ENCODE measurements at regions not wholly inside any gene's neighbourhood (a gene's known extent, or its start where the extent isn't known, plus 50 kb on each side); places are given as distances from the start of the nearest gene placed in this dataset.
"Not testable (repeated sequence)": the region's sequence is repeated elsewhere in the genome, so short reads cannot be mapped to it uniquely, and the experiment has no call there.

GRCh38 chr13:70249332-70250064 lies 141.2 kb upstream of the KLHL1 start:
- DNase-seq (ENCODE audit: low read depth) = peak; percentile 84
- TF ChIP-seq CTCF (IDR thresholded peaks at IDR 0.05; ENCODE audit: insufficient read depth, low read length, poor library complexity, severe bottlenecking) = no peak

DNA sequence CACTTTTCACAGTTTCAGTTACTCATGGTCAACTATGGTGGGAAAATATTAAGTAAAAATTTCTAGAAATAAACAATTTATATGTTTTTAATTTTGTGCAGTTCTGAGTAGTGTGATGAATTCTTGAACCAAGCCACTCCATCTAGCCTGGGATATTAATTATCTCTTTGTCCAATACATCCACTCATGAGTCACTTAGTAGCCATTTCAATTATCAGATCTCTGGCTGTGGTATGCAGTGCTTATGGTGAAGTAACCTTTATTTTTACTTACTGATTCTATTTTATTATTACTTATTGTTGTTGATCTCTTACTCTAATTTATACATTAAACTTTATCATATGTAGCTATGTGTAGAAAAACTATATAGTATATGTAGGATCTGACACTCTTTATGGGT lies 128.9 kb upstream of the KLHL1 start:
- Histone ChIP-seq H3K36me3 (ENCODE audit: control insufficient read depth, insufficient read depth, low read length) (no peaks in the 10 kb centered on the region), H3K27me3 (ENCODE audit: control insufficient read depth, insufficient read depth, low read length) (no peaks in the 10 kb centered on the region), H3K4me3 (ENCODE audit: low read depth, low read length) (no peak overlapping the region)
- no peak for DNase-seq (ENCODE audit: low read depth)
- no peak for TF ChIP-seq CTCF (IDR thresholded peaks at IDR 0.05; ENCODE audit: insufficient read depth, low read length, poor library complexity, severe bottlenecking)

More at GRCh38 chr13:70249332-70250064, 141.2 kb upstream of the KLHL1 start:
- Histone ChIP-seq H3K36me3 (ENCODE audit: control insufficient read depth, insufficient read depth, low read length) (no peaks in the 10 kb centered on the region), H3K27me3 (ENCODE audit: control insufficient read depth, insufficient read depth, low read length) (no peaks in the 10 kb centered on the region), H3K4me3 (ENCODE audit: low read depth, low read length) (no peak overlapping the region)

- DNase-seq (ENCODE audit: low read depth) = no peak
- Histone ChIP-seq H3K27me3 (ENCODE audit: control insufficient read depth, insufficient read depth, low read length) (no peaks in the 10 kb centered on the region), H3K4me3 (ENCODE audit: low read depth, low read length) (no peak overlapping the region), H3K36me3 (ENCODE audit: control insufficient read depth, insufficient read depth, low read length) (no peaks in the 10 kb centered on the region)
- TF ChIP-seq CTCF (IDR thresholded peaks at IDR 0.05; ENCODE audit: insufficient read depth, low read length, poor library complexity, severe bottlenecking) = no peak
These were observed 127.3 kb upstream of the KLHL1 start for GRCh38 chr13:70235565-70235964.

- no peak for DNase-seq (ENCODE audit: low read depth)
- Histone ChIP-seq H3K27me3 (ENCODE audit: control insufficient read depth, insufficient read depth, low read length) (no peaks in the 10 kb centered on the region), H3K4me3 (ENCODE audit: low read depth, low read length) (no peak overlapping the region), H3K36me3 (ENCODE audit: control insufficient read depth, insufficient read depth, low read length) (no peaks in the 10 kb centered on the region)
- no peak for TF ChIP-seq CTCF (IDR thresholded peaks at IDR 0.05; ENCODE audit: insufficient read depth, low read length, poor library complexity, severe bottlenecking)
These were observed 115.7 kb upstream of the KLHL1 start for GRCh38 chr13:70223911-70224310.

GRCh38 chr13:70222926-70223325 lies 114.7 kb upstream of the KLHL1 start:
- Histone ChIP-seq H3K36me3 (ENCODE audit: control insufficient read depth, insufficient read depth, low read length) (no peaks in the 10 kb centered on the region), H3K4me3 (ENCODE audit: low read depth, low read length) (no peak overlapping the region), H3K27me3 (ENCODE audit: control insufficient read depth, insufficient read depth, low read length) (no peaks in the 10 kb centered on the region)
- DNase-seq (ENCODE audit: low read depth) = no peak
- no peak for TF ChIP-seq CTCF (IDR thresholded peaks at IDR 0.05; ENCODE audit: insufficient read depth, low read length, poor library complexity, severe bottlenecking)

- TF ChIP-seq CTCF (IDR thresholded peaks at IDR 0.05; ENCODE audit: insufficient read depth, low read length, poor library complexity, severe bottlenecking) = no peak
- no peak for DNase-seq (ENCODE audit: low read depth)
- H3K27me3 ChIP-seq (ENCODE audit: control insufficient read depth, insufficient read depth, low read length) = no peaks in the 10 kb centered on the region
- no peaks in the 10 kb centered on the region for H3K36me3 ChIP-seq (ENCODE audit: control insufficient read depth, insufficient read depth, low read length)
- no peak overlapping the region for H3K4me3 ChIP-seq (ENCODE audit: low read depth, low read length)
These were observed 110.4 kb upstream of the KLHL1 start for GRCh38 chr13:70218618-70219017.

GRCh38 chr13:70208968-70209367 lies 100.7 kb upstream of the KLHL1 start:
- H3K27me3 ChIP-seq (ENCODE audit: control insufficient read depth, insufficient read depth, low read length); H3K36me3 ChIP-seq (ENCODE audit: control insufficient read depth, insufficient read depth, low read length); DNase-seq (ENCODE audit: low read depth); H3K4me3 ChIP-seq (ENCODE audit: low read depth, low read length): not testable (repeated sequence)

All from kidney epithelial cell (primary cell).